CD14-positive monocyte (primary cell): ENCODE measurements at regions not wholly inside any gene's neighbourhood (a gene's known extent, or its start where the extent isn't known, plus 50 kb on each side); places are given as distances from the start of the nearest gene placed in this dataset.
"Not testable (repeated sequence)": the region's sequence is repeated elsewhere in the genome, so short reads cannot be mapped to it uniquely, and the experiment has no call there.

Source experiments
- DNase-seq, 3 donors: peaks; one replicate each; pipeline ENCODE4 v3.0.0-alpha.2; 2011 to 2022
- H2AFZ ChIP-seq: 2 replicates; pipeline ENCODE4 v1.6.0; 2012; ENCODE audit warnings: mild to moderate bottlenecking, low read depth, low read length, inconsistent platforms; ENCODE audit not compliant: insufficient read depth, poor library complexity, severe bottlenecking
- H3K27ac ChIP-seq, 2 donors: 1 replicate in 1 of 2; 2 replicates in 1 of 2; pipeline ENCODE4 v1.5.1; 2012 to 2013; ENCODE audit warnings: low read length in 2 of 2, control low read depth in 1 of 2, inconsistent platforms in 1 of 2, low read depth in 1 of 2, mild to moderate bottlenecking in 1 of 2
- H3K27me3 ChIP-seq, 2 donors: one replicate each; pipeline versions ENCODE4 v1.6.0 to v1.6.1; 2011 to 2013; ENCODE audit warnings: low read length in 2 of 2; ENCODE audit not compliant: control insufficient read depth in 2 of 2, insufficient read depth in 2 of 2
- H3K36me3 ChIP-seq, 2 donors: replicated peaks in 1 of 2; 1 replicate in 1 of 2; 2 replicates in 1 of 2; pipeline versions ENCODE4 v1.5.1 to v1.6.1; 2012 to 2013; ENCODE audit warnings: low read length in 2 of 2, control low read depth in 1 of 2, inconsistent platforms in 1 of 2, mild to moderate bottlenecking in 1 of 2; ENCODE audit not compliant: insufficient read depth in 2 of 2, control insufficient read depth in 1 of 2
- H3K4me1 ChIP-seq, 2 donors: 1 replicate in 1 of 2; 2 replicates in 1 of 2; pipeline versions ENCODE4 v1.5.1 to v1.6.1; 2012 to 2013; ENCODE audit warnings: low read length in 2 of 2, control low read depth in 1 of 2, inconsistent platforms in 1 of 2, mild to moderate bottlenecking in 1 of 2, moderate library complexity in 1 of 2; ENCODE audit not compliant: insufficient read depth in 2 of 2, control insufficient read depth in 1 of 2
- H3K4me2 ChIP-seq: replicated peaks from 2 replicates; pipeline ENCODE3; 2012; ENCODE audit warnings: low read length, moderate library complexity, mild to moderate bottlenecking; ENCODE audit not compliant: poor library complexity, severe bottlenecking; ENCODE audit errors: extremely low read depth
- H3K4me3 ChIP-seq, 3 experiments: fragments of 200-600 bp in 1 of 3; sonication (generic) in 1 of 3; replicated peaks in 1 of 3; 1 replicate in 2 of 3; 2 replicates in 1 of 3; pipeline ENCODE4 v1.5.1; 2011 to 2013; ENCODE audit warnings: low read length in 3 of 3, mild to moderate bottlenecking in 3 of 3, control low read depth in 2 of 3, low read depth in 2 of 3, inconsistent platforms in 1 of 3, moderate library complexity in 1 of 3
- H3K79me2 ChIP-seq: 2 replicates; pipeline ENCODE4 v1.6.0; 2012; ENCODE audit warnings: mild to moderate bottlenecking, control low read depth, inconsistent platforms, low read length, moderate library complexity; ENCODE audit not compliant: insufficient read depth
- H3K9ac ChIP-seq: 2 replicates; pipeline ENCODE4 v1.6.0; 2017; ENCODE audit warnings: low read length, mild to moderate bottlenecking; ENCODE audit not compliant: insufficient read depth, poor library complexity, severe bottlenecking
- H3K9me3 ChIP-seq, 2 donors: replicated peaks in 1 of 2; 1 replicate in 1 of 2; 2 replicates in 1 of 2; pipeline versions ENCODE4 v1.5.1 to v1.6.1; 2012 to 2013; ENCODE audit warnings: low read length in 2 of 2, control low read depth in 1 of 2; ENCODE audit not compliant: control insufficient read depth in 1 of 2, insufficient read depth in 1 of 2
- H4K20me1 ChIP-seq: 2 replicates; pipeline ENCODE4 v1.6.0; 2012; ENCODE audit warnings: mild to moderate bottlenecking, low read length, control low read depth, moderate library complexity; ENCODE audit not compliant: insufficient read depth
- H3K27ac Mint-ChIP-seq, 7 donors: one replicate each; pipeline ENCODE4 v1.8.0; 2020; ENCODE audit warnings: mild to moderate bottlenecking in 7 of 7, mixed read lengths in 7 of 7, moderate library complexity in 6 of 7, inconsistent platforms in 2 of 7
- H3K27me3 Mint-ChIP-seq, 3 donors: one replicate each; pipeline ENCODE4 v1.8.0; 2021 to 2022; ENCODE audit warnings: low read depth in 3 of 3, mild to moderate bottlenecking in 3 of 3, mixed read lengths in 3 of 3, moderate library complexity in 3 of 3, inconsistent platforms in 1 of 3
- H3K36me3 Mint-ChIP-seq, 2 donors: one replicate each; pipeline ENCODE4 v1.8.0; 2020; ENCODE audit warnings: mixed read lengths in 2 of 2, inconsistent platforms in 1 of 2, mild to moderate bottlenecking in 1 of 2
- H3K4me1 Mint-ChIP-seq: one replicate; pipeline ENCODE4 v1.8.0; 2020; ENCODE audit warnings: mild to moderate bottlenecking, mixed read lengths
- H3K4me3 Mint-ChIP-seq, 2 donors: one replicate each; pipeline ENCODE4 v1.8.0; 2020; ENCODE audit warnings: mild to moderate bottlenecking in 2 of 2, mixed read lengths in 2 of 2, moderate library complexity in 1 of 2
- H3K9me3 Mint-ChIP-seq, 7 donors: one replicate each; pipeline ENCODE4 v1.8.0; 2020 to 2022; ENCODE audit warnings: mixed read lengths in 7 of 7, mild to moderate bottlenecking in 6 of 7, moderate library complexity in 6 of 7, inconsistent platforms in 2 of 7
- WGBS: methylation state at CpG from one replicate; pipeline ENCODE4 v1.1.5; 2013; ENCODE audit warnings: missing lambda C conversion rate; ENCODE audit not compliant: insufficient coverage; 5-methylcytosine and 5-hydroxymethylcytosine counted together
- intact Hi-C, 2 donors: fragments of 100-400 bp; cut with micrococcal nuclease; formaldehyde crosslinking; loops; one replicate each; pipeline versions ENCODE4 v1.15.0 to v1.15.1; 2023
- TF ChIP-seq, protein P1 (sequence below): fragments of 200-600 bp; IDR thresholded peaks from one replicate; pipeline ENCODE4 v1.8.0; 2022; ENCODE audit warnings: antibody characterized with exemption, mild to moderate bottlenecking

DNA sequence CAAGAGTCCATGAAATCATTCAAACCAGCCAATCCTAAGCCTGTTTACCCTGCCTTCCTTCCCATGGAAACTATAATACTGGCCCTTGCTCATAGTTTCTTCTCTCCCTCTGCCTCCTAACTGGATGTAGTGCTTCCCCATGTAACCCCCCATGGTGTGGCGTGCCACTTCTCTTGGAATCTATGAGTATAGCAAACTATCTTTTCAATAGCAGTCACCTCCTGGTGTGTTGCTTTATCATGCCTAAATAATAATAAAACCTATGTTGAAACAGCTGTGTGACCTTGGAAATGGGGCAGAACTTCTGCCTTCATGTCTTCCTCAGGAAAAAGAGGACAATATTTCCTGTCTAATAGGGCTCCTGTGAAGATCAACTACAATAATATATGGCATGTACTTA is 234.8 kb upstream of the EDNRA start:
- intact Hi-C loops: no loop called here
- WGBS: no CpG with 5 or more reads among the region's 1 CpG
- no peak overlapping the region for H3K4me3 Mint-ChIP-seq
- H3K4me1 Mint-ChIP-seq: no peaks in the 10 kb centered on the region
- no peak overlapping the region for H3K4me3 ChIP-seq
- DNase-seq: no peak
- H3K36me3 Mint-ChIP-seq: no peaks in the 10 kb centered on the region
- no peak overlapping the region for H3K9ac ChIP-seq
- H4K20me1 ChIP-seq: no peaks in the 10 kb centered on the region
- no peaks in the 10 kb centered on the region for H3K4me1 ChIP-seq
- no peaks in the 10 kb centered on the region for H3K36me3 ChIP-seq
- no peak overlapping the region for H3K27ac ChIP-seq
- peaks cover 0 to 5% (median 2%) of the 10 kb centered on the region in 7 donors for H3K9me3 Mint-ChIP-seq
- H3K27me3 Mint-ChIP-seq: peaks cover 0 to 2% (median 0%) of the 10 kb centered on the region in 3 donors
- H2AFZ ChIP-seq: no peak overlapping the region
- TF ChIP-seq, protein P1, sequence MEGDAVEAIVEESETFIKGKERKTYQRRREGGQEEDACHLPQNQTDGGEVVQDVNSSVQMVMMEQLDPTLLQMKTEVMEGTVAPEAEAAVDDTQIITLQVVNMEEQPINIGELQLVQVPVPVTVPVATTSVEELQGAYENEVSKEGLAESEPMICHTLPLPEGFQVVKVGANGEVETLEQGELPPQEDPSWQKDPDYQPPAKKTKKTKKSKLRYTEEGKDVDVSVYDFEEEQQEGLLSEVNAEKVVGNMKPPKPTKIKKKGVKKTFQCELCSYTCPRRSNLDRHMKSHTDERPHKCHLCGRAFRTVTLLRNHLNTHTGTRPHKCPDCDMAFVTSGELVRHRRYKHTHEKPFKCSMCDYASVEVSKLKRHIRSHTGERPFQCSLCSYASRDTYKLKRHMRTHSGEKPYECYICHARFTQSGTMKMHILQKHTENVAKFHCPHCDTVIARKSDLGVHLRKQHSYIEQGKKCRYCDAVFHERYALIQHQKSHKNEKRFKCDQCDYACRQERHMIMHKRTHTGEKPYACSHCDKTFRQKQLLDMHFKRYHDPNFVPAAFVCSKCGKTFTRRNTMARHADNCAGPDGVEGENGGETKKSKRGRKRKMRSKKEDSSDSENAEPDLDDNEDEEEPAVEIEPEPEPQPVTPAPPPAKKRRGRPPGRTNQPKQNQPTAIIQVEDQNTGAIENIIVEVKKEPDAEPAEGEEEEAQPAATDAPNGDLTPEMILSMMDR: no peak
- H3K4me2 ChIP-seq: no peak overlapping the region
- no peaks in the 10 kb centered on the region for H3K27me3 ChIP-seq
- no peaks in the 10 kb centered on the region for H3K79me2 ChIP-seq
- peaks cover 3 to 7% of the 10 kb centered on the region in 2 donors for H3K9me3 ChIP-seq
- no peak overlapping the region for H3K27ac Mint-ChIP-seq

DNA sequence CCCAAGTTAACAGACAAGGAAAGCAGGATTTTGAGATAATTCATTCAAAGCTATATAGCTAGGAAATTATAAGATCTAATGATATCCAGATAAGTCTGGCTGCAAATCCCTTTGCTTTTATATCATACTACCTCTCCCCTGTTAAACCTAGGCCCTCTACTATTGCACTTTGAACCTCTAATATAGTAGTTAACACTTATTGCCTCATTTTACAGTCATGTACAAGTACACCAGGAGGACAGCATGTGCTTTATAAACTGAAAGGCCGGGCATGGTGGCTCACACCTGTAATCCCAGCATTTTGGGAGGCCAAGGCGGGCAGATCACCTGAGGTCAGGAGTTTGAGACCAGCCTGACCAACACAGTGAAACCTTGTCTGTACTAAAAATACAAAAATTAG is 234.4 kb upstream of the EDNRA start:
- H3K4me1 ChIP-seq, H3K9me3 ChIP-seq, H3K4me1 Mint-ChIP-seq, H3K79me2 ChIP-seq, H3K4me3 Mint-ChIP-seq, H3K4me3 ChIP-seq, H3K27me3 Mint-ChIP-seq, H3K9ac ChIP-seq, H3K27ac ChIP-seq, H3K36me3 Mint-ChIP-seq, DNase-seq, H3K4me2 ChIP-seq, H4K20me1 ChIP-seq, H3K36me3 ChIP-seq, H3K9me3 Mint-ChIP-seq, H3K27me3 ChIP-seq, H2AFZ ChIP-seq, intact Hi-C loops, H3K27ac Mint-ChIP-seq: not testable (repeated sequence)
- 79% methylated on average over 2 of the region's 2 CpGs for WGBS
